ENCODE measurements at regions not wholly inside any gene's neighbourhood (a gene's known extent, or its start where the extent isn't known, plus 50 kb on each side); places are given as distances from the start of the nearest gene placed in this dataset.

DNA sequence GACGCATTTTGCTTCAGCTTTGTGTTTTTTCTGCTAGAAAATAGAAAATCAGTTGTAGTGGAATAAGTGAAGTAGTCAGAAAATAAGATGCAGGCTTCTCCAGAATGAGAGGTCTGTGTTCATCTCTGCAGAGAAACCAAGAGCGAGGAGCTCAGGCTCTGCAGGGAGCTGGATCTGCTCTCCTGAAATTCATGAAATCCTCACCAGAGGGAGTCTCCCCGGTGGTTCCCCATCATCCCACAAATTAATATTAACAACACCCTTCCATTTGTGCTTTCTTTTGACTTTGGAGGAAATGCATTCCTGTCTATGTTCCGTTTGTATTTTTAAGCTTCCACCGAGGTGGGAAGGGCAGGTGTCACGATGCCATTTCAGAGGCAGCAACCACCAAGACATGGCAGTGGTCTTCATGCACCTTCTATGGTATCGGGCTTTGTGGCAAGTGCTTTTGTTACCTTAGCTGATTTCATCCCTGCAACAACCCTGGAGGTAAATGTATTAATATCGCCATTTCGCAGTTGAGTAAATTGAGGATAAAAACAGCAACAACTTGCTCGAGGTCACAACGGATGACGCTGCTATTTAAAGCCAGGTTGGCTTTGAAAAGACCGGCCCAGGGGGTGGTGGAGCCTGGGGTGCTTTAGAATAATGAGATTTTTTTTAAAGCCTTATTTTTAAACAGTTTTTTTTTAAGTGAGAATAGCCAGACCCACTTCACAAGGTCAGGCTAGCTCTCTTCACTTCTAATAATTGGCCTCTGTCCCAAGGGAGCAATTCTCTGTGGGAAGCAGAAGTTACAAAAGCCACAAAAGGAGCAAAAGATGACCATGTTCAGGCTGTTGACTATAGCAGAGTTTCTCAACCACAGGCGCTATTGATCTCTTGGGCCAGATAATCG lies 367.6 kb upstream of the ERCC4 start (continued):
- peak; percentile 19 to 31; a peak in 1 of 4 replicates for TF ChIP-seq BHLHE40 (IDR thresholded peaks at IDR 0.05; ENCODE audit: borderline replicate concordance in 1 of 2, low read depth in 2 of 2, low read length in 1 of 2)
- TF ChIP-seq TBL1XR1 (IDR thresholded peaks at IDR 0.05; ENCODE audit: low read depth, low read length), result peak; percentile 61; the same call in 1 of the 2 replicates
- TF ChIP-seq ZNF384 (IDR thresholded peaks at IDR 0.05; ENCODE audit: borderline replicate concordance, low read depth, low read length), result peak; percentile 75
- peak; percentile 58; the same call in 1 of the 2 replicates for TF ChIP-seq ZNF217 (IDR thresholded peaks at IDR 0.05)
- peak; percentile 61; the same call in 1 of the 2 replicates for TF ChIP-seq TCF12 (IDR thresholded peaks at IDR 0.05; ENCODE audit: low read depth, low read length)

DNA sequence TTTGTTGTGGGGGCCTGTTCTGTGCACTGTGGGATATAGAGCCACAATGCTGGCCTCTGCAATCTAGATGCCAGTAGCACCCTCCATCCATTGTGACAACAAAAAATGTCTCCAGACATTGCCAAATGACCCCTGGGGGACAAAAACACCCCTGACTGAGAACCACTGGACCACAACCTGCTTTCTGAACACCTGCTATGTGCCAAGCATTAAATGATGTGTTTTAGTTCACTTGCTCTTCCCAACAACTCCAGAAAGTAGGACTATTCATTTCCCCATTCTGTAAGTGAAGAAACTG lies 367.0 kb upstream of the ERCC4 start:
- ChIA-PET POLR2A (no interaction called here), CTCF (interaction anchor here (1.2 to 1.4 kb wide), 2 partner anchors 23 to 118 kb away, joined by 3 to 4 read pairs; no protein-coding TSS in a partner anchor), RAD21 (ENCODE audit: unreplicated experiment) (interaction anchor here (0.9 to 3.1 kb wide), 9 partner anchors 9 to 312 kb away, joined by 3 to 19 read pairs (median 4); no protein-coding TSS in a partner anchor), SMC1A (ENCODE audit: uncharacterized antibody, unreplicated experiment) (interaction anchor here (0.8 to 1.6 kb wide), 10 partner anchors 11 to 161 kb away, joined by 3 to 12 read pairs (median 4); no protein-coding TSS in a partner anchor)
- H3K9me3 ChIP-seq (replicated peaks; ENCODE audit: control insufficient read depth, insufficient read depth, low read length), result no peaks in the 10 kb centered on the region
- intact Hi-C loops (cut with micrococcal nuclease; ENCODE audit: unreplicated experiment) (loop anchor here (2.0 kb wide), 2 partner anchors 78 to 162 kb away; no protein-coding TSS in a partner anchor), in situ Hi-C loops (cut with MboI) (no loop called here)
- no peaks in the 10 kb centered on the region for H3K36me3 ChIP-seq (ENCODE audit: control insufficient read depth in 2 of 2, insufficient read depth in 2 of 2, low read length in 1 of 2)
- H3K79me2 ChIP-seq (ENCODE audit: control insufficient read depth, insufficient read depth, low read length), result no peaks in the 10 kb centered on the region
- FAIRE-seq (no peak), DNase-seq (ENCODE audit: low read depth, low spot score) (no peak), ATAC-seq (peak; percentile 87; the same call in 2 of the 3 replicates)
- H3K4me1 ChIP-seq (ENCODE audit: control insufficient read depth, insufficient read depth, low read length), result no peaks in the 10 kb centered on the region
- H3K9ac ChIP-seq (ENCODE audit: control insufficient read depth, insufficient read depth, low read length), result no peak overlapping the region
- no peak overlapping the region for H3K27ac ChIP-seq (ENCODE audit: control insufficient read depth, insufficient read depth)
- H2AFZ ChIP-seq (ENCODE audit: control insufficient read depth, low read depth, low read length), result no peak overlapping the region
- H3K4me3 ChIP-seq, result no peak overlapping the region
- no peaks in the 10 kb centered on the region for H4K20me1 ChIP-seq (ENCODE audit: control insufficient read depth, insufficient read depth)
- no peaks in the 10 kb centered on the region for H3K27me3 ChIP-seq (replicated peaks in 1 of 2; ENCODE audit: control insufficient read depth in 2 of 2, insufficient read depth in 2 of 2, low read length in 1 of 2)
- BruUV-seq (replicated peaks), result no TSS peak
- no peak overlapping the region for H3K4me2 ChIP-seq (ENCODE audit: control insufficient read depth, insufficient read depth)
- TF ChIP-seq TCF12 (IDR thresholded peaks at IDR 0.05; ENCODE audit: low read depth, low read length) (0 out of 2 replicates have a peak, but pooled peaks have one; percentile 2), TCF7 (IDR thresholded peaks at IDR 0.05; ENCODE audit: borderline replicate concordance) (no peak), CBX3 (IDR thresholded peaks at IDR 0.05; ENCODE audit: borderline replicate concordance, low read depth) (no peak), BACH1 (IDR thresholded peaks at IDR 0.05; ENCODE audit: borderline replicate concordance) (no peak), IKZF1 (conservative IDR thresholded peaks at IDR 0.05) (peak; percentile 62), POLR2AphosphoS2 (IDR thresholded peaks at IDR 0.05; ENCODE audit: low read depth, low read length) (no peak), ZNF24 (IDR thresholded peaks at IDR 0.05) (no peak), ATF7 (IDR thresholded peaks at IDR 0.05; ENCODE audit: low read depth) (0 out of 2 replicates have a peak, but pooled peaks have one; percentile 11), PAX8 (IDR thresholded peaks at IDR 0.05) (no peak), YBX1 (IDR thresholded peaks at IDR 0.05) (no peak), RAD51 (IDR thresholded peaks at IDR 0.05) (no peak), PAX5 (IDR thresholded peaks at IDR 0.05; ENCODE audit: borderline replicate concordance, low read depth, low read length) (peak; percentile 28; the same call in 1 of the 2 replicates), CHD2 (IDR thresholded peaks at IDR 0.05; ENCODE audit: borderline replicate concordance, low read depth, low read length) (no peak)
- TF ChIP-seq, protein P1, sequence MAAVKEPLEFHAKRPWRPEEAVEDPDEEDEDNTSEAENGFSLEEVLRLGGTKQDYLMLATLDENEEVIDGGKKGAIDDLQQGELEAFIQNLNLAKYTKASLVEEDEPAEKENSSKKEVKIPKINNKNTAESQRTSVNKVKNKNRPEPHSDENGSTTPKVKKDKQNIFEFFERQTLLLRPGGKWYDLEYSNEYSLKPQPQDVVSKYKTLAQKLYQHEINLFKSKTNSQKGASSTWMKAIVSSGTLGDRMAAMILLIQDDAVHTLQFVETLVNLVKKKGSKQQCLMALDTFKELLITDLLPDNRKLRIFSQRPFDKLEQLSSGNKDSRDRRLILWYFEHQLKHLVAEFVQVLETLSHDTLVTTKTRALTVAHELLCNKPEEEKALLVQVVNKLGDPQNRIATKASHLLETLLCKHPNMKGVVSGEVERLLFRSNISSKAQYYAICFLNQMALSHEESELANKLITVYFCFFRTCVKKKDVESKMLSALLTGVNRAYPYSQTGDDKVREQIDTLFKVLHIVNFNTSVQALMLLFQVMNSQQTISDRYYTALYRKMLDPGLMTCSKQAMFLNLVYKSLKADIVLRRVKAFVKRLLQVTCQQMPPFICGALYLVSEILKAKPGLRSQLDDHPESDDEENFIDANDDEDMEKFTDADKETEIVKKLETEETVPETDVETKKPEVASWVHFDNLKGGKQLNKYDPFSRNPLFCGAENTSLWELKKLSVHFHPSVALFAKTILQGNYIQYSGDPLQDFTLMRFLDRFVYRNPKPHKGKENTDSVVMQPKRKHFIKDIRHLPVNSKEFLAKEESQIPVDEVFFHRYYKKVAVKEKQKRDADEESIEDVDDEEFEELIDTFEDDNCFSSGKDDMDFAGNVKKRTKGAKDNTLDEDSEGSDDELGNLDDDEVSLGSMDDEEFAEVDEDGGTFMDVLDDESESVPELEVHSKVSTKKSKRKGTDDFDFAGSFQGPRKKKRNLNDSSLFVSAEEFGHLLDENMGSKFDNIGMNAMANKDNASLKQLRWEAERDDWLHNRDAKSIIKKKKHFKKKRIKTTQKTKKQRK (IDR thresholded peaks at IDR 0.05; ENCODE audit: low read depth, low read length), result no peak
- TF ChIP-seq, protein P2, sequence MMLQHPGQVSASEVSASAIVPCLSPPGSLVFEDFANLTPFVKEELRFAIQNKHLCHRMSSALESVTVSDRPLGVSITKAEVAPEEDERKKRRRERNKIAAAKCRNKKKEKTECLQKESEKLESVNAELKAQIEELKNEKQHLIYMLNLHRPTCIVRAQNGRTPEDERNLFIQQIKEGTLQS (IDR thresholded peaks at IDR 0.05; ENCODE audit: borderline replicate concordance, extremely low read depth, low read depth, low read length), result no peak
